ENCODE measurements at regions not wholly inside any gene's neighbourhood (a gene's known extent, or its start where the extent isn't known, plus 50 kb on each side); places are given as distances from the start of the nearest gene placed in this dataset.

DNA sequence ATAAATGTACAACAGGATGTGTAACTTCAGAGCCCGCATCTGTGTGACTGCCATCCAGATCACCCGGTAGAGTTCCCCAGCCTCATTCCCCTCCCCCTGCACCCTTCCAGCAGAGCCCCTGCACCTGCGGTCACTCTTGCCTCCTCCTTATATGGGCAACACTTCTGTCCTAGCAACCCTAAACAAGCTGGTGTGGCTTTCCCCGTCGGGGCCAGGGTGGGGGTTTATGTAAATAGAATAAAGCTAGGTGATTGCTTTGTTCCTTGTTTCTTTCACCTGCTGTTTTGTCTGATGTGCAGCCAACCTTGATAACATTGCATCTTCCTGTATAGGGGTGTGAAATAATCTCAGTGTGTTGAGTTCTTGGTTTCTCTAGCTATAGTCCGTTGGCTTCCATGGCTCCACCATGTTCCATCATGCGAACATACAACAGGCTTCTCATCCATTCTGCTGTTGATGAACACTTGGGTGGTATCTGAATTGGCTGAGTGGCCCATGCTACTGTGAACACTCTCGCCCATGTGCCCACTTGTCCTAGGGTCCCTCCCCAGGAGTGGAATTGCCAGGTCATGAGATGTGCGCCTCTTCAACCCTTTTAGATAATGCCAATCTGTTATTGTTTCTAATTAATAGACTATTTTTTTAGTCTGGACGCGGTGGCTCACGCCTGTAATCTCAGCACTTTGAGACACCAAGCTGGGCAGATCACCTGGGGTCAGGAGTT is 102.2 kb downstream of the KIF26A start:
- Histone ChIP-seq H3K4me2 (ENCODE audit: low read length) (no peak overlapping the region), H2AK5ac (ENCODE audit: low read length) (no peak overlapping the region), H3K27ac (ENCODE audit: low read depth, low read length) (no peak overlapping the region), H3K4me3 (ENCODE audit: low read depth, low read length) (no peak overlapping the region), H3K23ac (ENCODE audit: low read length) (no peak overlapping the region), H3K79me1 (ENCODE audit: low read length) (no peaks in the 10 kb centered on the region), H3K9ac (ENCODE audit: low read length) (no peak overlapping the region), H3K36me3 (ENCODE audit: control insufficient read depth in 1 of 2, insufficient read depth in 2 of 2, low read length in 2 of 2) (no peaks in the 10 kb centered on the region), H2BK5ac (ENCODE audit: low read depth, low read length, poor library complexity) (no peak overlapping the region), H2BK120ac (ENCODE audit: insufficient read depth, low read length, poor library complexity) (no peak overlapping the region), H4K12ac (ENCODE audit: low read depth, low read length) (no peak overlapping the region), H3K9me3 (ENCODE audit: insufficient read depth, low read depth, low read length) (peaks cover 32% of the 10 kb centered on the region), H2BK12ac (ENCODE audit: low read length) (no peak overlapping the region), H4K8ac (ENCODE audit: low read depth, low read length) (no peak overlapping the region), H2AFZ (ENCODE audit: insufficient read depth, low read length, poor library complexity) (no peak overlapping the region), H3K4ac (ENCODE audit: low read depth, low read length) (no peak overlapping the region), H3K79me2 (ENCODE audit: control insufficient read depth, insufficient read depth, low read length, poor library complexity) (no peaks in the 10 kb centered on the region), H3K27me3 (ENCODE audit: insufficient read depth, low read length) (no peaks in the 10 kb centered on the region), H3K14ac (ENCODE audit: low read length) (no peak overlapping the region), H4K91ac (ENCODE audit: low read depth, low read length) (no peak overlapping the region), H3K4me1 (ENCODE audit: control insufficient read depth in 1 of 2, insufficient read depth in 2 of 2, low read length in 2 of 2) (no peaks in the 10 kb centered on the region), H3K18ac (ENCODE audit: low read length) (no peak overlapping the region)
- WGBS (ENCODE audit: extremely low coverage, insufficient coverage, insufficient read length) = no CpG with 5 or more reads among the region's 12 CpGs
- DNase-seq = no peak

DNA sequence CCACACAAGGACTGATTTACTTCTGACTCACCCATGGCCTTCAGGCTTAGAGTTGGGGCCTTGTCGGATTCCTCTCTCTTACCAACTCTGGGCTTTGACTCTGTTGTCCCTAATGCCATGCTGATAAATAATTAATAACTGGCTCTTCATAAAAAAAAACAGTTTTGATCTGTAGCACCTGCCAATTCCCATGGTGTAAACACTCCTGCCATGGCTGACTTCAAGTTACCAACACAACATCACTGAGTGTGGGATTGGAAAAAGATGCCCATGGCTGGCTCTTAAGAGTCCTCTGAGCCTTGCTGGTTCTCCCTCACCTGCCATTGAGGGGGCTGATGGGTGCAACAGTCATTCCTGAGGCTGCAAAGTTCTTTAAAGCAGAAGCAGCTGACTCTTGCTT is 104.8 kb downstream of the KIF26A start:
- H4K91ac ChIP-seq (ENCODE audit: low read depth, low read length) = no peak overlapping the region
- H3K4me1 ChIP-seq (ENCODE audit: control insufficient read depth in 1 of 2, insufficient read depth in 2 of 2, low read length in 2 of 2) = no peaks in the 10 kb centered on the region
- no peaks in the 10 kb centered on the region for H3K27me3 ChIP-seq (ENCODE audit: insufficient read depth, low read length)
- WGBS (ENCODE audit: extremely low coverage, insufficient coverage, insufficient read length) = no CpG with 5 or more reads among the region's 1 CpG
- H3K79me1 ChIP-seq (ENCODE audit: low read length) = no peaks in the 10 kb centered on the region
- no peaks in the 10 kb centered on the region for H3K36me3 ChIP-seq (ENCODE audit: control insufficient read depth in 1 of 2, insufficient read depth in 2 of 2, low read length in 2 of 2)
- no peak overlapping the region for H3K9ac ChIP-seq (ENCODE audit: low read length)
- H2AFZ ChIP-seq (ENCODE audit: insufficient read depth, low read length, poor library complexity) = no peak overlapping the region
- peaks cover 17% of the 10 kb centered on the region for H3K9me3 ChIP-seq (ENCODE audit: insufficient read depth, low read depth, low read length)
- no peak overlapping the region for H3K23ac ChIP-seq (ENCODE audit: low read length)
- H3K4me3 ChIP-seq (ENCODE audit: low read depth, low read length) = no peak overlapping the region
- no peak overlapping the region for H2BK120ac ChIP-seq (ENCODE audit: insufficient read depth, low read length, poor library complexity)
- no peak overlapping the region for H4K12ac ChIP-seq (ENCODE audit: low read depth, low read length)
- H2BK5ac ChIP-seq (ENCODE audit: low read depth, low read length, poor library complexity) = no peak overlapping the region
- H3K79me2 ChIP-seq (ENCODE audit: control insufficient read depth, insufficient read depth, low read length, poor library complexity) = no peaks in the 10 kb centered on the region
- H2BK12ac ChIP-seq (ENCODE audit: low read length) = no peak overlapping the region
- H4K8ac ChIP-seq (ENCODE audit: low read depth, low read length) = no peak overlapping the region
- no peak overlapping the region for H3K14ac ChIP-seq (ENCODE audit: low read length)
- DNase-seq = no peak
- no peak overlapping the region for H3K27ac ChIP-seq (ENCODE audit: low read depth, low read length)
- no peak overlapping the region for H3K4me2 ChIP-seq (ENCODE audit: low read length)
- H3K4ac ChIP-seq (ENCODE audit: low read depth, low read length) = no peak overlapping the region
- H3K18ac ChIP-seq (ENCODE audit: low read length) = no peak overlapping the region
- no peak overlapping the region for H2AK5ac ChIP-seq (ENCODE audit: low read length)

DNA sequence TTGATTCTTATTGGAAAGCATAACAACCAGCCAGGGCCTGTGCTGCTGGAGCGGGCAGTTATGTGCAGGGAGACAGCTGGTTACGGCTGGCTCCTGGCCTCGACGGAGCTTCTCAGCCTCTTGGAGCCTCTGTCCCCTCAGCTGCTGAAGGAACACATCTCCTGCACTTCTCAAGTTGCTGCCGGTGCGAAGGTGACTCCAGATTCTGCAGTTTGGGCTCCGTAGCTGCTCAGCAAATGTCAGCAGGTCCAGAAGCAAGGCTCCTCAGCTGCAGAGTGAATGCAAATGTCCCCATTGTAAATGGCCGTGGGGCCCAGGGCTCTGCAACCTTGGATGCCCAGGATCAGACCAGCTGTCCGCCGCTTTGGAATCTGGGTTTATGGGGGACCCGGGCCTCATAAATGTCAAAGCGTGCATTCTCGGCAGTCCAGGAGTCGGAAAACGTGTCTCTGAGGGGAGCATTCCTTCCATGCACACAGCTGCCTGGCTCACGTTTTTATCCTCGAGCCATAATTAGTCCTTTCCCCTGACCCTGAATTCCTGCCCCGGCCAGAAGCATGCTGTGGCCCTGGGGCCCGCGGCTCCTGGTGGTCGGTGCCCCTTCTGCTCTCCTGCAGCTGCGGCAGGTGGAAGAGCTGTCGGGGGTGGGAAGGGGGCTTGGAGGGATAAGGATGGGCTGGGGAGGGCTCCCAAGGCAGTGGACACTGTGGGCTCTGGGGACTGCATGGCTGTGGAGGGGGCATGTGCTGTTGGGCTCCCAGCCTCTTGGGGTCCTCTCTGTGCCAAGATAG is 106.0 kb downstream of the KIF26A start:
- Histone ChIP-seq H2BK120ac (ENCODE audit: insufficient read depth, low read length, poor library complexity) (no peak overlapping the region), H2BK5ac (ENCODE audit: low read depth, low read length, poor library complexity) (no peak overlapping the region), H3K9ac (ENCODE audit: low read length) (no peak overlapping the region), H3K18ac (ENCODE audit: low read length) (no peak overlapping the region), H3K79me2 (ENCODE audit: control insufficient read depth, insufficient read depth, low read length, poor library complexity) (no peaks in the 10 kb centered on the region), H4K8ac (ENCODE audit: low read depth, low read length) (no peak overlapping the region), H3K27me3 (ENCODE audit: insufficient read depth, low read length) (no peaks in the 10 kb centered on the region), H3K14ac (ENCODE audit: low read length) (no peak overlapping the region), H3K9me3 (ENCODE audit: insufficient read depth, low read depth, low read length) (peaks cover 16% of the 10 kb centered on the region), H2BK12ac (ENCODE audit: low read length) (no peak overlapping the region), H3K4me1 (ENCODE audit: control insufficient read depth in 1 of 2, insufficient read depth in 2 of 2, low read length in 2 of 2) (no peaks in the 10 kb centered on the region), H3K4me2 (ENCODE audit: low read length) (no peak overlapping the region), H3K36me3 (ENCODE audit: control insufficient read depth in 1 of 2, insufficient read depth in 2 of 2, low read length in 2 of 2) (no peaks in the 10 kb centered on the region), H3K4me3 (ENCODE audit: low read depth, low read length) (no peak overlapping the region), H3K79me1 (ENCODE audit: low read length) (no peaks in the 10 kb centered on the region), H2AK5ac (ENCODE audit: low read length) (no peak overlapping the region), H3K23ac (ENCODE audit: low read length) (no peak overlapping the region), H4K91ac (ENCODE audit: low read depth, low read length) (no peak overlapping the region), H3K4ac (ENCODE audit: low read depth, low read length) (no peak overlapping the region), H2AFZ (ENCODE audit: insufficient read depth, low read length, poor library complexity) (peak overlapping the region; percentile 9), H4K12ac (ENCODE audit: low read depth, low read length) (no peak overlapping the region), H3K27ac (ENCODE audit: low read depth, low read length) (no peak overlapping the region)
- WGBS (ENCODE audit: extremely low coverage, insufficient coverage, insufficient read length) = no CpG with 5 or more reads among the region's 23 CpGs
- DNase-seq = no peak

DNA sequence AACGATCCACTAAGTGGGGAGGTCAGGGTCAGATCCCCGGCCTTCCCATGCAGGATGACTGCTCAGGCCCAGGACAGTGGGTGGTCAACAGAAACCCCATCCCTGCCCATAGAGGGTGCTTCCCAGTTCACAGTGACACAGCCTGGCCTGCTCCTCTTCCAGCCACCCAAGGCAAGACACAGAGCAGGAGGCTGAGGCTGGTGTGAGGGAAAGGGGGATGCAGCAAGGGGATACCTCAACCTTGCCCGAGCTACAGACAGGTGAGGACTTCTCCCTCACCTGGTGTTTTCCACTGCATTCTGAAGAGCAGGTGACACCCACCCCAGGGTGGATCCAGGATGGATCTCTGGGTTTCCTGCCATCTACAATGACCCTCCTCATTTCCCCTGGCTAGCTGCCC is 106.7 kb downstream of the KIF26A start:
- no CpG with 5 or more reads among the region's 3 CpGs for WGBS (ENCODE audit: extremely low coverage, insufficient coverage, insufficient read length)
- Histone ChIP-seq H2AK5ac (ENCODE audit: low read length) (no peak overlapping the region), H3K23ac (ENCODE audit: low read length) (no peak overlapping the region), H3K4me3 (ENCODE audit: low read depth, low read length) (no peak overlapping the region), H3K79me2 (ENCODE audit: control insufficient read depth, insufficient read depth, low read length, poor library complexity) (no peaks in the 10 kb centered on the region), H2BK5ac (ENCODE audit: low read depth, low read length, poor library complexity) (no peak overlapping the region), H3K14ac (ENCODE audit: low read length) (no peak overlapping the region), H3K4ac (ENCODE audit: low read depth, low read length) (no peak overlapping the region), H4K8ac (ENCODE audit: low read depth, low read length) (no peak overlapping the region), H3K9ac (ENCODE audit: low read length) (no peak overlapping the region), H3K4me2 (ENCODE audit: low read length) (no peak overlapping the region), H3K79me1 (ENCODE audit: low read length) (no peaks in the 10 kb centered on the region), H4K91ac (ENCODE audit: low read depth, low read length) (no peak overlapping the region), H3K27ac (ENCODE audit: low read depth, low read length) (no peak overlapping the region), H3K9me3 (ENCODE audit: insufficient read depth, low read depth, low read length) (peaks cover 16% of the 10 kb centered on the region), H3K18ac (ENCODE audit: low read length) (no peak overlapping the region), H4K12ac (ENCODE audit: low read depth, low read length) (no peak overlapping the region), H2AFZ (ENCODE audit: insufficient read depth, low read length, poor library complexity) (no peak overlapping the region), H3K4me1 (ENCODE audit: control insufficient read depth in 1 of 2, insufficient read depth in 2 of 2, low read length in 2 of 2) (no peaks in the 10 kb centered on the region), H2BK12ac (ENCODE audit: low read length) (no peak overlapping the region), H3K27me3 (ENCODE audit: insufficient read depth, low read length) (no peaks in the 10 kb centered on the region), H2BK120ac (ENCODE audit: insufficient read depth, low read length, poor library complexity) (no peak overlapping the region), H3K36me3 (ENCODE audit: control insufficient read depth in 1 of 2, insufficient read depth in 2 of 2, low read length in 2 of 2) (no peaks in the 10 kb centered on the region)
- no peak for DNase-seq
